PC-3 (cell line): ENCODE measurements at regions not wholly inside any gene's neighbourhood (a gene's known extent, or its start where the extent isn't known, plus 50 kb on each side); places are given as distances from the start of the nearest gene placed in this dataset.
"Not testable (repeated sequence)": the region's sequence is repeated elsewhere in the genome, so short reads cannot be mapped to it uniquely, and the experiment has no call there.

Source experiments
- CTCF ChIP-seq: fragments of 300-600 bp; sonication (generic); conservative IDR thresholded peaks from 2 replicates; pipeline ENCODE4 v1.5.1; 2017; ENCODE audit warnings: antibody characterized with exemption, low read depth, mild to moderate bottlenecking, low read length
- EZH2 ChIP-seq: fragments of 300-600 bp; sonication (generic); IDR thresholded peaks from one replicate; pipeline ENCODE4 v1.6.1; 2017; ENCODE audit warnings: antibody characterized with exemption, mild to moderate bottlenecking, low read length; ENCODE audit not compliant: unreplicated experiment
- EZH2phosphoT487 ChIP-seq: fragments of 300-600 bp; sonication (generic); IDR thresholded peaks from 2 replicates; pipeline ENCODE4 v1.6.1; 2018; ENCODE audit warnings: mild to moderate bottlenecking, antibody characterized with exemption, low read length, borderline replicate concordance

DNA sequence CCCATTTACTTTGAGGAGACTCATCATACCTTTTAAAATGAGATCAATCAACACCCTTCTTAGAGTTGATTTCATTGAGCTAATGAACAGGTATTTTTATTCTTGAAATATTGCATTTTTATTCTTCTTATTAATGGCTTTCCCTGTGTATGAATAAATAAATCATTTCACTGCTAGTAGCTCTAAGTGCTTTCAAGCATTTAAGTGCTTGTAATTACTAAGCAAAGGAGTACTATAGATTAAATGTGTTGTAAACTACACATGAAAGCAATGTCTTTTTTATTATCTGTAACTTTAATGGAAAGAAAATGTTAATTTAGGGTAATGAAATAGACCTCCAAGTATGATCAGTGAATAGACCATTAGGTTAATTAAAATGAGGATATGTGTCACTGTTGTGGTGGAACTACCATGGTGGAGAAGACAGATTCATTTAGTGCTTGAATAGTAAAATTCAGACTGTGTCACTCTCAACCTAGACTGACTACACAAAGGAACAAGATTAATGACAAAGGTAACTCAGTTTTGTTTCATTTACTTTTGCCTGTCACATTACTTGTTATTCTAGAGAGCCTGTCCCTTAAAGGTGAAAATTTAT is 1943.5 kb downstream of the KHDRBS2 start:
- TF ChIP-seq CTCF, EZH2phosphoT487, EZH2: not testable (repeated sequence)
